Activated T-cell treated with anti-CD3 and anti-CD28 coated beads, Interleukin-2, amount 50 U/mL, for 4 hours (primary cell): ENCODE measurements at regions not wholly inside any gene's neighbourhood (a gene's known extent, or its start where the extent isn't known, plus 50 kb on each side); places are given as distances from the start of the nearest gene placed in this dataset.
"Not testable (repeated sequence)": the region's sequence is repeated elsewhere in the genome, so short reads cannot be mapped to it uniquely, and the experiment has no call there.

ENCODE experiments used
- ATAC-seq, 2 donors: fragments of 200-7000 bp; cut with Tn5 transposase; one replicate each; pipeline ENCODE4 v1.10.0; 2021
- DNase-seq: peaks from one replicate; pipeline ENCODE4 v3.0.0-alpha.2; 2020
- H3K27me3 Mint-ChIP-seq: one replicate; pipeline ENCODE4 v1.8.0; 2021; ENCODE audit warnings: low read depth, mixed read lengths
- H3K36me3 Mint-ChIP-seq: one replicate; pipeline ENCODE4 v1.8.0; 2022; ENCODE audit warnings: mixed read lengths; ENCODE audit not compliant: insufficient read depth
- H3K4me1 Mint-ChIP-seq: one replicate; pipeline ENCODE4 v1.8.0; 2021; ENCODE audit warnings: low read depth, mixed read lengths
- H3K4me3 Mint-ChIP-seq: one replicate; pipeline ENCODE4 v1.8.0; 2021; ENCODE audit warnings: mild to moderate bottlenecking, moderate library complexity, mixed read lengths
- H3K9me3 Mint-ChIP-seq: one replicate; pipeline ENCODE4 v1.8.0; 2021; ENCODE audit warnings: mixed read lengths

- H3K36me3 Mint-ChIP-seq = no peaks in the 10 kb centered on the region
- DNase-seq (no peak), ATAC-seq (no peak)
- peaks cover 28% of the 10 kb centered on the region for H3K9me3 Mint-ChIP-seq
- H3K27me3 Mint-ChIP-seq = no peaks in the 10 kb centered on the region
- H3K4me1 Mint-ChIP-seq = no peaks in the 10 kb centered on the region
- no peak overlapping the region for H3K4me3 Mint-ChIP-seq
These were observed 1001.0 kb upstream of the WWC1 start for GRCh38 chr5:167290478-167290877.

- DNase-seq (no peak), ATAC-seq (no peak)
- Mint-ChIP-seq H3K36me3 (no peaks in the 10 kb centered on the region), H3K9me3 (peaks cover 22% of the 10 kb centered on the region), H3K27me3 (no peaks in the 10 kb centered on the region), H3K4me3 (no peak overlapping the region), H3K4me1 (no peaks in the 10 kb centered on the region)
These were observed 996.4 kb upstream of the WWC1 start for GRCh38 chr5:167294882-167295680.

GRCh38 chr5:167295681-167296005, 995.8 kb upstream of the WWC1 start:
- Mint-ChIP-seq H3K36me3 (no peaks in the 10 kb centered on the region), H3K9me3 (peaks cover 23% of the 10 kb centered on the region), H3K4me1 (no peaks in the 10 kb centered on the region), H3K27me3 (no peaks in the 10 kb centered on the region), H3K4me3 (no peak overlapping the region)
- ATAC-seq (no peak), DNase-seq (no peak)

- H3K36me3 Mint-ChIP-seq = no peaks in the 10 kb centered on the region
- H3K9me3 Mint-ChIP-seq = peaks cover 22% of the 10 kb centered on the region
- ATAC-seq (no peak), DNase-seq (no peak)
- H3K4me3 Mint-ChIP-seq = no peak overlapping the region
- H3K27me3 Mint-ChIP-seq = no peaks in the 10 kb centered on the region
- H3K4me1 Mint-ChIP-seq = no peaks in the 10 kb centered on the region
These were observed 995.4 kb upstream of the WWC1 start for GRCh38 chr5:167296066-167296465.

- ATAC-seq = no peak
- no peaks in the 10 kb centered on the region for H3K36me3 Mint-ChIP-seq
- no peak overlapping the region for H3K4me3 Mint-ChIP-seq
- no peaks in the 10 kb centered on the region for H3K27me3 Mint-ChIP-seq
- H3K4me1 Mint-ChIP-seq = no peaks in the 10 kb centered on the region
- H3K9me3 Mint-ChIP-seq = peaks cover 19% of the 10 kb centered on the region
- DNase-seq = no peak
These were observed 994.8 kb upstream of the WWC1 start for GRCh38 chr5:167296661-167297060.

GRCh38 chr5:167299861-167300260, 991.6 kb upstream of the WWC1 start:
- not testable (repeated sequence) for H3K27me3 Mint-ChIP-seq, H3K4me3 Mint-ChIP-seq, ATAC-seq

GRCh38 chr5:167303582-167303981, 987.9 kb upstream of the WWC1 start:
- no peak for DNase-seq
- no peaks in the 10 kb centered on the region for H3K27me3 Mint-ChIP-seq
- H3K9me3 Mint-ChIP-seq = peaks cover 17% of the 10 kb centered on the region
- H3K4me3 Mint-ChIP-seq = no peak overlapping the region
- H3K4me1 Mint-ChIP-seq = no peaks in the 10 kb centered on the region
- no peak for ATAC-seq
- H3K36me3 Mint-ChIP-seq = no peaks in the 10 kb centered on the region

More at GRCh38 chr5:167299861-167300260, 991.6 kb upstream of the WWC1 start:
- H3K4me1 Mint-ChIP-seq, H3K36me3 Mint-ChIP-seq, DNase-seq: not testable (repeated sequence)
- peaks cover 14% of the 10 kb centered on the region for H3K9me3 Mint-ChIP-seq

- Mint-ChIP-seq H3K4me1 (no peaks in the 10 kb centered on the region), H3K27me3 (no peaks in the 10 kb centered on the region), H3K9me3 (peaks cover 17% of the 10 kb centered on the region), H3K36me3 (no peaks in the 10 kb centered on the region), H3K4me3 (no peak overlapping the region)
- DNase-seq = no peak
- ATAC-seq = no peak
These were observed 986.5 kb upstream of the WWC1 start for GRCh38 chr5:167304834-167305469.

- Mint-ChIP-seq H3K4me1 (no peaks in the 10 kb centered on the region), H3K9me3 (peaks cover 12% of the 10 kb centered on the region), H3K4me3 (no peak overlapping the region), H3K27me3 (no peaks in the 10 kb centered on the region), H3K36me3 (no peaks in the 10 kb centered on the region)
- DNase-seq (no peak), ATAC-seq (no peak)
These were observed 985.7 kb upstream of the WWC1 start for GRCh38 chr5:167305591-167306213.

GRCh38 chr5:167307042-167307441, 984.4 kb upstream of the WWC1 start:
- H3K4me3 Mint-ChIP-seq = no peak overlapping the region
- H3K9me3 Mint-ChIP-seq = peaks cover 9% of the 10 kb centered on the region
- H3K4me1 Mint-ChIP-seq = no peaks in the 10 kb centered on the region
- no peak for ATAC-seq
- no peaks in the 10 kb centered on the region for H3K36me3 Mint-ChIP-seq
- no peak for DNase-seq
- no peaks in the 10 kb centered on the region for H3K27me3 Mint-ChIP-seq

GRCh38 chr5:167308466-167308865, 983.0 kb upstream of the WWC1 start:
- ATAC-seq (no peak), DNase-seq (no peak)
- Mint-ChIP-seq H3K27me3 (no peaks in the 10 kb centered on the region), H3K4me3 (no peak overlapping the region), H3K4me1 (no peaks in the 10 kb centered on the region), H3K9me3 (peaks cover 7% of the 10 kb centered on the region), H3K36me3 (no peaks in the 10 kb centered on the region)

GRCh38 chr5:167309941-167310517, 981.4 kb upstream of the WWC1 start:
- no peaks in the 10 kb centered on the region for H3K36me3 Mint-ChIP-seq
- H3K4me3 Mint-ChIP-seq = no peak overlapping the region
- DNase-seq (no peak), ATAC-seq (no peak)
- H3K27me3 Mint-ChIP-seq = no peaks in the 10 kb centered on the region
- peaks cover 7% of the 10 kb centered on the region for H3K9me3 Mint-ChIP-seq
- H3K4me1 Mint-ChIP-seq = no peaks in the 10 kb centered on the region

GRCh38 chr5:167311340-167311739, 980.1 kb upstream of the WWC1 start:
- ATAC-seq (no peak), DNase-seq (no peak)
- Mint-ChIP-seq H3K4me1 (no peaks in the 10 kb centered on the region), H3K27me3 (no peaks in the 10 kb centered on the region), H3K9me3 (peaks cover 3% of the 10 kb centered on the region), H3K4me3 (no peak overlapping the region), H3K36me3 (no peaks in the 10 kb centered on the region)

- Mint-ChIP-seq H3K4me3 (no peak overlapping the region), H3K9me3 (peaks cover 3% of the 10 kb centered on the region), H3K27me3 (no peaks in the 10 kb centered on the region), H3K36me3 (no peaks in the 10 kb centered on the region), H3K4me1 (no peaks in the 10 kb centered on the region)
- DNase-seq (no peak), ATAC-seq (no peak)
These were observed 979.2 kb upstream of the WWC1 start for GRCh38 chr5:167312225-167312624.

GRCh38 chr5:167315762-167316161, 975.7 kb upstream of the WWC1 start:
- Mint-ChIP-seq H3K36me3 (no peaks in the 10 kb centered on the region), H3K4me3 (no peak overlapping the region)

More at GRCh38 chr5:167315762-167316161, 975.7 kb upstream of the WWC1 start:
- peaks cover 5% of the 10 kb centered on the region for H3K9me3 Mint-ChIP-seq
- no peaks in the 10 kb centered on the region for H3K27me3 Mint-ChIP-seq
- no peak for DNase-seq
- no peak for ATAC-seq
- H3K4me1 Mint-ChIP-seq = no peaks in the 10 kb centered on the region
